ENCODE measurements at regions not wholly inside any gene's neighbourhood (a gene's known extent, or its start where the extent isn't known, plus 50 kb on each side); places are given as distances from the start of the nearest gene placed in this dataset.

DNA sequence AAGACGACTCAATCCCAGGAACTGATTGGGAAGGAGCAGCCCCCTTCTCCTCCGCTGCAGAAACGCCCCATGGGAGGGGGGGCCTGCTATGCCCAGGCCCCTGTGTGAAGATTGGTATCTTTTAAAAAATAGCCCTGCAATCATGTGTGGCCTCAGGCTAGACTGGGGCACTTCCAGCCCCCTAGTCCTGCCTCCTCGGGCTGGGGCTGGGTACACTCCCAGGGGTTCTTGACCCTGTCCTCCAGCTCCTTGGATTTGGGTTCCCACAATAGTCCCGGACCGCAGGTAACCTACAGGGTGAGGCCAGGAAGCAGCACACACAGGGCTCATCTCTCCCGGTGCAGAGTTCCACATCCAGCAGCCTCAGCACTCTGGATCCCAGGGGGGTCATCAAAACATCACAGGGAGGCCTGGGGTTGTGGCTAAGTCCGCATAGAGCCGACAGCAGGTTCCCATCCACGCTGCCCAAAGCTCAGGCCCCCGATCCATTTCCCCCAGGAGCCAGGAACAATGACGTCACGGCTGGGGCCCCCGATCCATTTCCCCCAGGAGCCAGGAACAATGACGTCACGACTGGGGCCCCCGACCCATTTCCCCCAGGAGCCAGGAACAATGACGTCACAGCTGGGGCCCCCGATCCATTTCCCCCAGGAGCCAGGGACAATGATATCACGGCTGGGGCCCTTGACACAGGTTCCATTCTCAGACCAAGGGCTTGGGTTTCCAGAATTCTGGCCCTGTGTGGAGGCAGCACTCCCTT lies 202.4 kb downstream of the IRF8 start:
- FAIRE-seq (no peak), DNase-seq (ENCODE audit: insufficient read length, low spot score) (no peak)
- TF ChIP-seq POLR2A (IDR thresholded peaks at IDR 0.05; ENCODE audit: low read depth, low read length), result no peak

DNA sequence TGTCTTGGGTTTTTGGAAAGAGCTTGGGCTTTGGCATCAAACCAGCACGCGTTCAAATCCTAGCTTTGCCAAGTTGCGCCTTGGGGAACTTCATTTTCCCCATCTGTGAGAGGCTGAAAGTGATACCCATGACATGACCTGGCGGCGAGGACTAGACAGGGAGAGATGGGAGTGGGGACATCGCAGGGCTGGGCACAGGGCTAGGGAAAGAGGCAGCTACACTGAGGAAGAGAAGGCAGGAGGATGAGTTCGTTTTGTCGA lies 202.9 kb downstream of the IRF8 start:
- TF ChIP-seq POLR2A (IDR thresholded peaks at IDR 0.05; ENCODE audit: low read depth, low read length), result no peak
- FAIRE-seq (no peak), DNase-seq (ENCODE audit: insufficient read length, low spot score) (no peak)

DNA sequence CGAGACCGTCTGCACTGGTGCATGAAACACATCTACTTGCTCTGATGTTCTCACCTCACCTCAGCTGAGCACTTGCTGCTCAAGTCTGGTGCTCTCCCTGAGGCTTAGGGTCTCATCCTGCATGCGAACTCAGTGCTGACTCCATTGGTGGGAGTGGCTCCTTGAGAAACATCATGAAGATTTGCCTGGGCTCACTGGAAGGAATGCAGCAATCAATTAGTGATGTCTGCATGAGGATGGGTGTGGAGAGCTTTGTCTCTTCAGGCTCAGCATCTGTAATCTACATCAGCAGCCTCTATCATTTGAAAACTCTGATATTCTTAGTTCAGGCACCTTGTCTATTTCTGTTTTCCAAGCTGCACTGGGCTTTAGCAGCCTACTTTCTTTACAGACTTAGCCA lies 204.4 kb downstream of the IRF8 start:
- no peak for TF ChIP-seq POLR2A (IDR thresholded peaks at IDR 0.05; ENCODE audit: low read depth, low read length)
- no peak for FAIRE-seq
- DNase-seq (ENCODE audit: insufficient read length, low spot score), result no peak

DNA sequence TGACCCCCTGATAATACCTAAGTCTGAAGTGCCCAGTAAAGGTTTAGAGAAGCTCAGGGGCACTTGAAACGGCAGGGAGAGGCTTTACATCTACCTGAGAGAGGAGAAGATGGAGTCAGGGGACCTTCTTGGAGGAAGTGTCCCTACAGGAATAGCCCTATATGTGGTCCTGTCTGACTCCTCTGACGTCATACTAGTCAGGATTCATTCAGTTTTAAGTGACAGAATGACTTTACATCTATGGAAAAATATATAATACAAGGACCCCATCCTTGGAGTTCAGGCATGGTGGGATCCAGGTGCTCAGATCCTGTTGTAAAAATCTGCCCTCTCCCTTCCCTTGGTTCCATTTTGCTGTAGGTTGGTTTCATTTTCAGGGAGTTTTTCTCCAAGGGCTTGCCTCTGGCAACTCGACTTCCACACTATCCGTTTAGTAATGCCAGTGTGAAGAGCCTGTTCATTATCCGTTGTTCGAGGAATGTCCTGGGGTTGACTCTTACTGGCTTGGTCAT lies 205.6 kb downstream of the IRF8 start:
- TF ChIP-seq POLR2A (IDR thresholded peaks at IDR 0.05; ENCODE audit: low read depth, low read length), result no peak
- FAIRE-seq (no peak), DNase-seq (ENCODE audit: insufficient read length, low spot score) (no peak)

DNA sequence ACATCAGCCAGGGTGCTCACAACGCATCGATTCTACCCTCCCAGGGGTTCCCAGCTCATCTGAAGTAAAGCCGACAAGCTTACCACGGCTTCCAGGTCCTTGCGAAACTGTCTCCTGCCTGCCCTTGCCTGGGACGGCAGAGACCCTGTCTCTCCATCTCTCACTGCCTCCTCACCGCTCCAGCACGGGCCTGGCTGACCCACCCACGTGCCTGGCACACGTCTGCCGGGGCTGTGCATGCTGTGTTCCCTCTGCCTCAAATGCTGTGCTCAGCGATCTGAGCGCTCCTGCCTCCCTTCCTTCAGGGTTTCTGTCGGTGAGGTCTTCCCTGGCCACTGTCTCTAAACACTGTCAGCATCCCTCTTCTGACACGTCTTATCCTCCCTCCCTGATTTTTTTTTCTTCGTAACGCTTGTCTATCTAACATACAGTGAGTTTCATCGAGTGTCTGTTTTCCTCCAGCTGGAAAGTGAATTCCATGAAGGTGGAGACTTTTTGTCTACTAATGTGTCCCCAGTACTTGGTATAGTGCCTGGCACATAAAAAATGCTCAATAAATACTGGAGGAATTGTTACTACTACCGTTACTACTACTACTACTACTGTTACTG lies 208.4 kb downstream of the IRF8 start:
- no peak for TF ChIP-seq POLR2A (IDR thresholded peaks at IDR 0.05; ENCODE audit: low read depth, low read length)
- FAIRE-seq (no peak), DNase-seq (ENCODE audit: insufficient read length, low spot score) (no peak)

DNA sequence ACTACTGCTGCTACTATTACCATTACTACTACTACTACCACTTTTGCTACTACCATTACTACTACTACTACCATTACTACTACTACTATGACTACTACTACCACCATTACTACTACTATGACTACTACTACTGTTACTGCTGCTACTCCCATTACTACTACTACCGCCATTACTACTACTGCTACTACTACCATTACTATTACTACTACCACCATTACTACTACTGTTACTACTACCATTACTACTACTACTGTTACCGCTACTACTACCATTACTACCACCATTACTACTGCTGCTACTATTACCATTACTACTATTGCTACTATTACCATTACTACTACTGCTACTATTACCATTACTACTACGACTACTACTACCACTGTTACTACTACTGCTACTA lies 209.1 kb downstream of the IRF8 start:
- no peak for FAIRE-seq
- no peak for DNase-seq (ENCODE audit: insufficient read length, low spot score)
- no peak for TF ChIP-seq POLR2A (IDR thresholded peaks at IDR 0.05; ENCODE audit: low read depth, low read length)

DNA sequence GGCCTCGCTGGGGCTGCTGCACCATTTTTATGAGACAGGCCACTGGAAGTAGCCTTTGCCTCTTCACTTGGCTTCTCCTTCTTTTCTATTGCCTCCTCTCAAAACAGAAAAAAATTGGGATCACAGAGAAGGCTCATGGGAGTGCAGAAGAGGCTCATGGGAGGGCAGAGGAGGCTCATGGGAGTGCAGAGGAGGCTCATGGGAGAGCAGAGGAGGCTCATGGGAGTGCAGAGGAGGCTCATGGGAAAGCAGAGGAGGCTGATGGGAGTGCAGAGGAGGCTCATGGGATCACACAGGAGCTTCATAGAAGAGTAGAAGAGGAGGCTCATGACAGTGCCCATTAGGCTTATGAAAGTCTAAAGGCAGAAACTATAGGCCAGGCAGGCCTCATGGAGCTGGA lies 211.2 kb downstream of the IRF8 start:
- no peak for DNase-seq (ENCODE audit: insufficient read length, low spot score)
- no peak for FAIRE-seq
- no peak for TF ChIP-seq POLR2A (IDR thresholded peaks at IDR 0.05; ENCODE audit: low read depth, low read length)

DNA sequence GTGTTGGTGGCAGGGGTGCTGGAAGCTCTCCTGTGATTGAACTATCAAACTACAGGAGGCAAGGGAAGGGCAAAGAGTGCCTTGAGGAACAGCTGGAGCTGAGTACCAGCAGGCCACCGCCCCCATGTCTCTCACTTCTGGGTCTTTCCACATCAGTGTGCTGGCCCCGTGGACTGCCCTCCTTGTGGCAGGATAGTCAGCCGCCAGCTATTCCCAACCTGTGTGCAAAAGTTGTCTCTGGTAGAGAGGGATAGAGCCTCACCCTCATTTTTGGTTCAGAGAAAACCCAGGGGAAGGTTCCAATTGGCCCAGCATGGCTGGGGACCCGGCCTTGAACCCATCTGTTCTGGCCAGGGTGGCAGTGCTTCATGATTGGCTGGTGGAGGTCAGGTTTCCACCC lies 211.8 kb downstream of the IRF8 start:
- DNase-seq (ENCODE audit: insufficient read length, low spot score) (no peak), FAIRE-seq (no peak)
- TF ChIP-seq POLR2A (IDR thresholded peaks at IDR 0.05; ENCODE audit: low read depth, low read length), result no peak

DNA sequence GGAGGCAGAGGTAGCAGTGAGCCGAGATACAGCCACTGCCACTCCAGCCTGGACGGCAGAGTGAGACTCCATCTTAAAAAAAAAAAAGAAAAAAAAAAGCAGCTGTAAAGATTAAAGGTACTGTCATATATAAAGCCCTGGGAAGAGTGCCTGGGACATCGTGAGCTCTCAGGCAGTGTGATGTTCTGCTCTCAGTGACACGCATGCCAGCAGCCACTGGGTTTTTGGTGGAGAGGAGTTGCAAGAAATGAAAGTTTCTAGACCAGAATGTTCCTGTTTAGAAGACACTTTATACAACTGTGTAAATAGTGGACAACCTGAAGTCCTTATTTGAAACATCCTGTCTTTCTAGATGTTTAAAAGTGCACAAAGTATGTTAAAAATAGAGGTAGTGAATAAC lies 213.2 kb downstream of the IRF8 start:
- DNase-seq (ENCODE audit: insufficient read length, low spot score) (no peak), FAIRE-seq (no peak)
- no peak for TF ChIP-seq POLR2A (IDR thresholded peaks at IDR 0.05; ENCODE audit: low read depth, low read length)

DNA sequence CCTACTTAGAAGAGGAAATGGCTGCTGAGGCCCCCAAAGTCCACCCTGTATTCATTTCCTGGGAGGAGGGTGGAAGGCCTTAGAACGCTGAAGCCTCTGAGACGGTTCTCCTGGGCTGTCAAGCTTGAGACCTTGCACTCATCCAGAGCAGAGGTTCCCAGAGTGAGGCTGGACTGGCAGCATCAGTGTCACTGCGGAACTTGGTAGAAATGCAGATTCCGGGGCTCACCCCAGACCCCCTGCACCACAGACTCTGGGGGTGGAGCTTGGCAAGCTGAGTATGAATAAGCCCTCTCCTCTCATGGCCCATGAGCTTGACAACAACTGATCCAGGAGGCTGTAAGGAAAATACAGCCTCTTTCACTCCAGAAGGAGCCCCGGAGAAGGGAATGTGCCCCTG lies 218.3 kb downstream of the IRF8 start:
- DNase-seq (ENCODE audit: insufficient read length, low spot score), result no peak
- FAIRE-seq, result no peak
- TF ChIP-seq POLR2A (IDR thresholded peaks at IDR 0.05; ENCODE audit: low read depth, low read length), result no peak

DNA sequence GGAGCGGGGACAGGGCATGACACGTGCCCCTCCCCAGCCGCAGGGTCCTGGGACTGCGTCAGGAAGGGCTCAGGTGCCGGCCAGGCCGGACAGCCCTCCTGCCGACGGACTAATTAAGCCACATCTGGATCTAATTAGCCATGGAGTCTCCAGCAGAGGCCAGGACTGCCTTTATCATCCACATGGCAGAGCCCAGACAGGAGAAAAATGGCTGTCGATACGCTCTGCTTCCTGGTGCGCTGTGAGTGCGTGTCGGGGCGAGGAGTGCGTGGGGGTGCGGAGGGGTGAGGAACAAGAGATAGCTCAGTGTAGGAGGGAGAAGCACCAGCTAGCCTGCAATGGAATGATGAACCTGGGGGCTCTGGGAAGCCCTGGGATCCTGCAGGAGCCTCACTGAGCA lies 218.8 kb downstream of the IRF8 start:
- no peak for FAIRE-seq
- TF ChIP-seq POLR2A (IDR thresholded peaks at IDR 0.05; ENCODE audit: low read depth, low read length), result no peak
- DNase-seq (ENCODE audit: insufficient read length, low spot score), result no peak

DNA sequence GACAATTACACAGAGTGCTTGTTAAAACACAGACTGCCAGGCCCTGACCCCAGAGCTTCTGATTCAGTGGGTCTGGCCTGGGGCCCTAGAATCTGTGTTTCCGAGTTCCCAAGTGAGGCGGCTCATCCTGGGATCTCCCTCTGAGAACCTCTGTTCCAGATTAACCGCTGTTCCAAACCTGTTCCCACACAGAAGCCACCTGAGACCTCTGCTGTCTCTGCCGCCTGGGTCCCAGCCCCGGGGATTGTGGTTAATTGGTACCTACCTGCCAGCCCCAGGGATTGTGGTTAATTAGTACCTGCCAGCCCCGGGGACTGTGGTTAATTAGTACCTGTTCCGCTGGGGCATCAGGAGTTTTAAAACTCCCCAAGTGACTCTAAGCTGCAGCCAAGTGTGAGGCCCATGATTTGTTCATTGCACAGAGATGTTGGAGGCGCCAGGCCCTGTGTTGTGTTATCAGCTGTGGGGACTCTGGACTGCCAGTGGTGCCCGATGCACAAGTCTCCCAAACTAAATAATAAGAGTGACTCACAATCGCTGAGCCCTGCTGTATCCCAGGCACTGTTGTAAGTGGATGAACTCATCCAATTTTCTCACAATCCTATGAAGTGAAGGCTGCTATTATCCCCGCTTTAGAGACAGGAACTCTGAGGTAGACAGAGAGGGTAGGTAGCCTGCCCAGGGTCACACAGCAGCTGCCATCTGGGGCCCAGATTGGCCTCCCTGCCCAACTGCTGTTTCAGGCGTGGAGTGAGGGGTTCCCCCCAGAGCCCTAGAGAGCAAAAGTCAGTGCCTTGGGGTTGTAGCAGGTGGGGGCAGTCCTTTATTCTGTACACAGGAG lies 219.7 kb downstream of the IRF8 start:
- FAIRE-seq (no peak), DNase-seq (ENCODE audit: insufficient read length, low spot score) (no peak)
- TF ChIP-seq POLR2A (IDR thresholded peaks at IDR 0.05; ENCODE audit: low read depth, low read length), result no peak

DNA sequence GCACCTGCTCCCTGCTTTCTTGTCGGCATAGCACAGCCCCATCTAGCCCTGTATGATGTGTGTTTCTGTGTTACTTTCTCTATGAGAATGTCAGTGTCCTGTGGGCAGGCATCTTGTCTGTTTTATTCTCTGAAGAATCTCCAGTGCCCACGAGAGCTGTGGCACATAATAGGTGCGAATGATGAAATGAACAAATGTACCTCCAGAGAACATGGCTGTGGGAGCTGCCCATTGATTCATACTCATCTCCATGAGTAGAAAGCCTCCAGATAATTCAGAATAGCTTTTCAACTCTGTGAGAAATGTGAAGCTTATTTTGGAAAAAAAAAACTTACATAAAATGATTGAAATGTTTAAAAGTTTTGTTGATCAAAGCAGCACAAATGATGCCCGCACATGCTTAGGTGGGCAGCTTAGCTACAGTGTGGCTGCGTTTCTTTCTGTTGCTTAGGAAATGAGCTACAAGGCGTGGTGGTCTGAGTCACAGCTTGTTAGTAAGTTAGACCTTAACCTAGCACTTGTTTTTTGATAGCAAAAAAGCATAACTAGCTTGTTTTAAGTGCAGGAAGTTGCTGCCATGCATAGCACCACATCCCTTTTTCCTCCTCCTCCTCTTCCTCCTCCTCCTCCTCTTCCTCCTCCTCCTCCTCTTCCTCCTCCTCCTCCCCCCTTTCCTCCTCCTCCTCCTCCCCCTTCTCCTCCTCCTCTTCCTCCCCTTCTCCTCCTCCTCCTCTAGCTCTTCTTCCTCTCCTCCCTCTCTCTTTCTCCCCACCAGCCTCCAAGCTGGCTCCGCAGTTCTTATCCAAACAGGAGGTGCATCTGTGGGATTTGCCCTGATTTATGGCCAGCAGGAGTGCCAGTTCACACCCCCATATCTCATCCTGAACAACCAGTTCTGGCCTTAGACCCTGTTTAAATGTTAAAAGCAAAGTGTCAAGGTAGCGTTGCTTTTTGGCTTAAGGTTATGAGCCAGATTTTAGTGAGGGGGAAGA lies 221.5 kb downstream of the IRF8 start:
- DNase-seq (ENCODE audit: insufficient read length, low spot score) (no peak), FAIRE-seq (no peak)
- TF ChIP-seq POLR2A (IDR thresholded peaks at IDR 0.05; ENCODE audit: low read depth, low read length), result no peak

Measured in H54 (cell line).